ENCODE measurements at regions not wholly inside any gene's neighbourhood (a gene's known extent, or its start where the extent isn't known, plus 50 kb on each side); places are given as distances from the start of the nearest gene placed in this dataset.

- TF ChIP-seq CTCF (conservative IDR thresholded peaks at IDR 0.05 in 1 of 2, IDR thresholded peaks at IDR 0.05 in 1 of 2; ENCODE audit: extremely low read depth in 1 of 2, insufficient read depth in 1 of 2, low read depth in 1 of 2, low read length in 2 of 2) = no peak
- no peak for TF ChIP-seq EZH2 (IDR thresholded peaks at IDR 0.05; ENCODE audit: borderline replicate concordance, low read length)
Observed at GRCh38 chr11:80598905-80599304, 1158.1 kb upstream of the TENM4 start.

Measured in mammary epithelial cell (primary cell).